GM21423 (cell line): ENCODE measurements at regions not wholly inside any gene's neighbourhood (a gene's known extent, or its start where the extent isn't known, plus 50 kb on each side); places are given as distances from the start of the nearest gene placed in this dataset.
"Not testable (repeated sequence)": the region's sequence is repeated elsewhere in the genome, so short reads cannot be mapped to it uniquely, and the experiment has no call there.

Experiments
- ATAC-seq: cut with Tn5 transposase; IDR thresholded peaks from one replicate; pipeline ENCODE4 v1.9.1; 2021; ENCODE audit warnings: mild to moderate bottlenecking, moderate library complexity; ENCODE audit not compliant: unreplicated experiment

- ATAC-seq, result no peak
These were observed 397.4 kb downstream of the OTOL1 start for GRCh38 chr3:161893972-161894371.

- ATAC-seq, result no peak
These were observed 398.0 kb downstream of the OTOL1 start for GRCh38 chr3:161894657-161895056.

- no peak for ATAC-seq
These were observed 409.0 kb downstream of the OTOL1 start for GRCh38 chr3:161905520-161906132.

- no peak for ATAC-seq
These were observed 417.3 kb downstream of the OTOL1 start for GRCh38 chr3:161913786-161914389.

- ATAC-seq, result no peak
These were observed 418.3 kb downstream of the OTOL1 start for GRCh38 chr3:161914703-161915417.

GRCh38 chr3:161915418-161915750 lies 418.8 kb downstream of the OTOL1 start:
- ATAC-seq, result no peak

- no peak for ATAC-seq
These were observed 423.6 kb downstream of the OTOL1 start for GRCh38 chr3:161920196-161920595.

- no peak for ATAC-seq
These were observed 429.2 kb downstream of the OTOL1 start for GRCh38 chr3:161925749-161926360.

- ATAC-seq, result no peak
These were observed 430.5 kb downstream of the OTOL1 start for GRCh38 chr3:161927131-161927530.

GRCh38 chr3:161939918-161940620 lies 443.5 kb downstream of the OTOL1 start:
- ATAC-seq, result no peak

GRCh38 chr3:161940621-161940965 lies 444.0 kb downstream of the OTOL1 start:
- no peak for ATAC-seq

- no peak for ATAC-seq
These were observed 445.3 kb downstream of the OTOL1 start for GRCh38 chr3:161941891-161942290.

- not testable (repeated sequence) for ATAC-seq
These were observed 447.3 kb downstream of the OTOL1 start for GRCh38 chr3:161943801-161944345.

- ATAC-seq, result no peak
These were observed 449.9 kb downstream of the OTOL1 start for GRCh38 chr3:161946443-161946960.

GRCh38 chr3:161950318-161950868 lies 453.8 kb downstream of the OTOL1 start:
- ATAC-seq, result no peak

- no peak for ATAC-seq
These were observed 460.9 kb downstream of the OTOL1 start for GRCh38 chr3:161957467-161957866.

GRCh38 chr3:161964857-161965256 lies 468.2 kb downstream of the OTOL1 start:
- ATAC-seq, result no peak

- ATAC-seq, result no peak
These were observed 473.3 kb downstream of the OTOL1 start for GRCh38 chr3:161969867-161970266.

- ATAC-seq, result no peak
These were observed 478.6 kb downstream of the OTOL1 start for GRCh38 chr3:161975201-161975600.

- ATAC-seq, result no peak
These were observed 480.5 kb downstream of the OTOL1 start for GRCh38 chr3:161977063-161977462.

- ATAC-seq, result no peak
These were observed 481.2 kb downstream of the OTOL1 start for GRCh38 chr3:161977850-161978249.
